Activated CD4-positive, alpha-beta T cell treated with anti-CD3 and anti-CD28 coated beads for 36 hours (primary cell): ENCODE measurements at regions not wholly inside any gene's neighbourhood (a gene's known extent, or its start where the extent isn't known, plus 50 kb on each side); places are given as distances from the start of the nearest gene placed in this dataset.

ENCODE experiments used
- ATAC-seq: fragments of 200-7000 bp; cut with Tn5 transposase; one replicate; pipeline ENCODE4 v1.10.0; 2021; ENCODE audit warnings: mild to moderate bottlenecking, moderate library complexity
- CTCF ChIA-PET: fragments of 350-600 bp; sonication (Branson Sonifier 250); formaldehyde crosslinking; loops from one replicate; lab custom pipeline; 2021; ENCODE audit warnings: antibody characterized with exemption; lab: Charles Lee
- POLR2A ChIA-PET: fragments of 350-600 bp; sonication (Branson Sonifier 250); formaldehyde crosslinking; loops from one replicate; lab custom pipeline; 2021; ENCODE audit warnings: antibody characterized with exemption, inconsistent platforms; lab: Charles Lee
- DNase-seq: peaks from one replicate; pipeline ENCODE4 v3.0.0-alpha.2; 2020
- H3K27ac Mint-ChIP-seq: one replicate; pipeline ENCODE4 v1.8.0; 2021; ENCODE audit warnings: mixed read lengths
- H3K27me3 Mint-ChIP-seq: one replicate; pipeline ENCODE4 v1.8.0; 2021; ENCODE audit warnings: mixed read lengths
- H3K36me3 Mint-ChIP-seq: one replicate; pipeline ENCODE4 v1.8.0; 2021; ENCODE audit warnings: low read depth, mixed read lengths
- H3K4me1 Mint-ChIP-seq: one replicate; pipeline ENCODE4 v1.8.0; 2021; ENCODE audit warnings: mixed read lengths
- H3K4me3 Mint-ChIP-seq: one replicate; pipeline ENCODE4 v1.8.0; 2021; ENCODE audit warnings: mild to moderate bottlenecking, moderate library complexity, mixed read lengths
- H3K9me3 Mint-ChIP-seq: one replicate; pipeline ENCODE4 v1.8.0; 2021; ENCODE audit warnings: low read depth, mixed read lengths
- intact Hi-C, 2 experiments: fragments of 100-400 bp; cut with DNase I in 1 of 2; cut with micrococcal nuclease in 1 of 2; formaldehyde crosslinking; loops; one replicate each; pipeline versions ENCODE4 v1.14.2 to v1.15.1; 2022 to 2024; cut with DNase I, micrococcal nuclease

DNA sequence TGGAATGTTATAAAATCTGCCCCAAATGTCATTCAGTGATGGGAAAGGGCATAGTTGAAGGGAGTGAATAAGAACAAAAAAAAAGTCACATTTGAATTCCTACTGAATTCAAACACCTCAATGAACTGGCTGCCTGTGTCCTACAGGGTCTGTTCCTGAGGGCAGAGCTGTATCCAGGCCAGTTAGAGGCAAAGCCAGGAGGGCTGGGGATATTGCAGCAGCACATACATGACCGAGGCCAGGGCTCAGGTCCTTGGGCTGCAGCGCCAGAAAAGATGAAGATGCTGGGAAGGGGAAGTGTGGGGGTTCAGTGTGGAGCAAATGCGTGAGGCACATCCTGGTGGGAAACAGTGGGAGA, 449.2 kb downstream of the SIPA1L2 start:
- CTCF ChIA-PET, result no interaction called here
- POLR2A ChIA-PET, result no interaction called here
- H3K36me3 Mint-ChIP-seq, result no peaks in the 10 kb centered on the region
- H3K27ac Mint-ChIP-seq, result no peak overlapping the region
- intact Hi-C loops, result loop anchor here in 1 of 2 experiments (10.0 kb wide), 1 partner anchor 64 kb away; no protein-coding TSS in a partner anchor
- DNase-seq (no peak), ATAC-seq (no peak)
- H3K9me3 Mint-ChIP-seq, result peaks cover 3% of the 10 kb centered on the region
- no peaks in the 10 kb centered on the region for H3K4me1 Mint-ChIP-seq
- H3K27me3 Mint-ChIP-seq, result peaks cover 3% of the 10 kb centered on the region
- no peak overlapping the region for H3K4me3 Mint-ChIP-seq

DNA sequence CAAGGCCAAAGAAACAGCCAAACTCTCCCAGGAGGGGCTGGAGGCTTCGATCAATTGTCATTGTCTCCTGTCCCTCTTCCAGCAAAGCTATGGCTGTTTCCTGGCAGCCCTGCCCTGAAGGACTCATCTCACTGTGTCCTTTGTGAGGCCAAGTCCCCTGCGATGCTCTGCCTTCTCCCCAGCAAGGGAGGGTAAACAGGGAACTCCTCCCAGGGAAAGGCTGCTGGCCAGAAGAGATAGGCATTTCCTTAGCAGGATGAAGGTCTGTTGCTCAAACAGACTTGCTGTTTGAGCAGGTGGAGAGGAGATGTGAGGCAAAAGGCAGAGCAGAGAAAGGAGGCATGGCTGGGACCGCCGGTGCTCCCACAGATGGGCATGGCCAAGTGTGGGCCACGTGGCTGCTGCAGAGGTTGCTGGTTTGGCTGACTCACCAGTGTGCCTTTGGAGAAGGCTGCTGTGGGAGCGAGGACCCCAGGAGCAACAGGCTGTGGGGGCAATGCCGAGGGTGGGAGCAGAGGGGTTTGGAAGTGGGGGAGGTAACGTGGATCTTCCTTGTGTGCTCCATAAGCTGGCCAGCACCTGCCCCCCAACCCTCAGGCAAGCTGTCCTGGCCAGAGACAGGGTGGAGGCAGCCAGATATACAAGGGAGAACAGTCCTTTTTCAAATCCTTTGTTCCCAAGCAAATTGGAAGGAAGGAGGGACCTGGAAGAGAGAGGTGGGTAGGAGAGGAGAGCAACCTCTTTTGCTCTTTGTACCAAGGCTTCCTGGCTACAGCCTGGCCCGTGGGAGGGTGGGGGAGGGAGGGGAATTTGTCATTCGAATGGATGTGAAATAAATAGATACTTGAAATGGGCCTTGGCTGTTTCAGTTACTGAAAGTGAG, 449.8 kb downstream of the SIPA1L2 start:
- H3K4me3 Mint-ChIP-seq, result no peak overlapping the region
- H3K36me3 Mint-ChIP-seq, result no peaks in the 10 kb centered on the region
- intact Hi-C loops, result loop anchor here in 1 of 2 experiments (10.0 kb wide), 1 partner anchor 65 kb away; no protein-coding TSS in a partner anchor
- no peaks in the 10 kb centered on the region for H3K4me1 Mint-ChIP-seq
- no peak for ATAC-seq
- H3K9me3 Mint-ChIP-seq, result peaks cover 3% of the 10 kb centered on the region
- ChIA-PET POLR2A (no interaction called here), CTCF (no interaction called here)
- H3K27ac Mint-ChIP-seq, result no peak overlapping the region
- DNase-seq, result no peak
- H3K27me3 Mint-ChIP-seq, result peaks cover 3% of the 10 kb centered on the region

DNA sequence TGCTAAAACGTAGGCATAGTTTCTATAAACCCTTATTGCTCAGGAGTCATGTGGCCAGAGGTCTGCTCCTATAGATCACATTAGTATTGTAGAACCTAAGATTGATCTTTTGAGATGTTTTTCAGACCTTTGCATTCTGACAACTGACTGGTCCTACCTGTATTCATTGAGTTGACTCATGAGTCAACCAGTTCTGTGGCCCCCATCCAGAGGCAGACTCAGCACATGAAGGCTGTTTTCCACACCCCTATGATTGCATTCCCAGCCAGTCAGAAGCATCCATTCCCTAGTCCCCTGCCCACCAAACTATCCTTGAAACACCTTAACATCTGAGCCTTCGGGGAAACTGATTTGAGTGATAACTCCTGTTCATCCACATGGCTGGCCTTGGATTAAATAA, 451.7 kb downstream of the SIPA1L2 start:
- ATAC-seq (no peak), DNase-seq (no peak)
- intact Hi-C loops, result no loop called here
- Mint-ChIP-seq H3K27me3 (peaks cover 5% of the 10 kb centered on the region), H3K9me3 (peaks cover 3% of the 10 kb centered on the region), H3K4me1 (no peaks in the 10 kb centered on the region), H3K4me3 (no peak overlapping the region), H3K27ac (no peak overlapping the region), H3K36me3 (no peaks in the 10 kb centered on the region)
- ChIA-PET POLR2A (no interaction called here), CTCF (no interaction called here)

DNA sequence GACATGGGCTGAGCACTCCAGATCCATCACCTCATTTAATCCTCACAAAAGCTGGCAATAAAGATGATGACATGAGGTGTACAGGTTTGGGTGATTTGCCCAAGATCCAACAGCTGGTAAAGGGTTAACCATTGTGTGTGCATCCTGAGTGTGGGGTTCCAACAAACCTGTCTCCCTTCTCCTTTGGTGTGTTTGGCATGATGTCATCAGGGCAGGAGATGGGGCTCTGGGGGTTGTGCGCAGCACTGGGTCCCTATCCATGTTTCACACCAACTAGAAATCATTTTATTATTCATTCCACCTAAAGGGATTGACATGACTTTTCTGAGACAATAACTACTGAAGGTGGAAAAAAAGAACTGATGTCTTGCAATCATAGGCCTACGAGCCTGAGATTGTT, 452.5 kb downstream of the SIPA1L2 start:
- H3K9me3 Mint-ChIP-seq, result peaks cover 3% of the 10 kb centered on the region
- H3K36me3 Mint-ChIP-seq, result no peaks in the 10 kb centered on the region
- H3K27me3 Mint-ChIP-seq, result peaks cover 5% of the 10 kb centered on the region
- ATAC-seq (no peak), DNase-seq (no peak)
- no peak overlapping the region for H3K4me3 Mint-ChIP-seq
- ChIA-PET POLR2A (no interaction called here), CTCF (no interaction called here)
- no peak overlapping the region for H3K27ac Mint-ChIP-seq
- intact Hi-C loops, result no loop called here
- peaks cover 6% of the 10 kb centered on the region for H3K4me1 Mint-ChIP-seq

DNA sequence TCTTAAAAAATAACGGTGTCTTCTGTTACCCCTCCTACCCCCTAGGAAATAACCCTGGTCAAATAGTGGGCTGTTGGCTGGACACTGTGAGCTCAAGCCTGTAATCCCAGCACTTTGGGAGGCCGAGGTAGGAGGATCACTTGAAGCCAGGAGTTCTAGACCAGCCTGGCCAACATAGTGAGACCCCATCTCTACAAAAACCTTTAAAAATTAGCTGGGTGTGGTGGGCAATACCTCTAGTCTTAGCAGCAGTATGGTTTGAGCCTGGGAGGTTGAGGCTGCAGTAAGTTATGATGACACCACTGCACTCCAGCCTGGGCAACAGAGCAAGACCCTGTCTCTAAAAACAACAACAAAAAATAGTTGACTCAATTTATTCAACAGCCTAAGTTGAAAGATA, 453.7 kb downstream of the SIPA1L2 start:
- H3K36me3 Mint-ChIP-seq, result no peaks in the 10 kb centered on the region
- intact Hi-C loops, result no loop called here

DNA sequence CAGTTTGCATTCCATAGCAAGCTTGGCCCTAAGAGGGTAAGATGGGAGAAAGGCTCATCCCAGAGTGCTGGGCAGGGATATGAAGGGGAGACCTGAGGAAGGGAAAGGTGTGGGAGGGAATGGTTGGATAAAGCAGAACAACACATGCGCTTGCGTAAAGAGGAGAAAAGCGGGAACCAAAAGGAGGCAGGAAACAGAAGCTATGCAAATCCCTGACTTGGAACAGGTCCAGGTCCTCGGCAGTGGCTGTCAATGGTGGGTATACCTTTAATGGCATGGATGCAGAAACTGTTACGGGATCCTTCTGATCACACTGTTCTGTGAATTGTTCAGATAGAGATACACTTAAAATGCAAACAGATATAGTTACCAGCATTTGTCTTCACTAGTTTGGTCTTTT, 455.6 kb downstream of the SIPA1L2 start:
- no peak overlapping the region for H3K27ac Mint-ChIP-seq
- ATAC-seq, result no peak
- H3K27me3 Mint-ChIP-seq, result peaks cover 5% of the 10 kb centered on the region
- DNase-seq, result no peak
- H3K4me3 Mint-ChIP-seq, result no peak overlapping the region
- H3K4me1 Mint-ChIP-seq, result peaks cover 7% of the 10 kb centered on the region
- H3K36me3 Mint-ChIP-seq, result no peaks in the 10 kb centered on the region
- CTCF ChIA-PET, result no interaction called here
- intact Hi-C loops, result no loop called here
- H3K9me3 Mint-ChIP-seq, result peaks cover 3% of the 10 kb centered on the region
- POLR2A ChIA-PET, result no interaction called here

More for the DNA sequence above, 453.7 kb downstream of the SIPA1L2 start:
- DNase-seq (no peak), ATAC-seq (no peak)
- H3K27ac Mint-ChIP-seq, result no peak overlapping the region
- CTCF ChIA-PET, result no interaction called here
- peaks cover 3% of the 10 kb centered on the region for H3K9me3 Mint-ChIP-seq
- no peak overlapping the region for H3K4me3 Mint-ChIP-seq
- peaks cover 7% of the 10 kb centered on the region for H3K4me1 Mint-ChIP-seq
- POLR2A ChIA-PET, result no interaction called here
- peaks cover 5% of the 10 kb centered on the region for H3K27me3 Mint-ChIP-seq

DNA sequence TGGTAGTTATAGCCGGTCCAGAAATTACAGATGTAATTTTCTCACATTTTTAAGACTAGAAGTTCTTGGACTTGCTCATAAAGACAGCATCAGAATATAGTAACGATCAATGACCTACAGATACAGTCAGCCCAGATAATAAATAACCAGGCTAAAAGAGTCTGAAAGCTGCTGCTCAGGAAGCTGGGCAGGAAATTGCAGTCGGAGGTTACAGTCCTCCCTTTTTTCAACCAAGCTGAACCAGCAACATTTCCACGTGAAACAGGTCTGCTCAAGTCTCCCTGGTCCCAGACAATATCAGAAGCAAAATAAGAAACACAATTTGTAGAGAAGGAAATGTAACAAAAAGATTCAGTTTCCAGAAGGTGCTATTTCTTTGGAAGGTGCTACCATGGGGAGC, 457.4 kb downstream of the SIPA1L2 start:
- ATAC-seq (no peak), DNase-seq (no peak)
- H3K36me3 Mint-ChIP-seq, result no peaks in the 10 kb centered on the region
- peaks cover 7% of the 10 kb centered on the region for H3K4me1 Mint-ChIP-seq
- intact Hi-C loops, result no loop called here
- no peak overlapping the region for H3K4me3 Mint-ChIP-seq
- POLR2A ChIA-PET, result no interaction called here
- peaks cover 3% of the 10 kb centered on the region for H3K9me3 Mint-ChIP-seq
- CTCF ChIA-PET, result no interaction called here
- peaks cover 3% of the 10 kb centered on the region for H3K27me3 Mint-ChIP-seq
- no peak overlapping the region for H3K27ac Mint-ChIP-seq

DNA sequence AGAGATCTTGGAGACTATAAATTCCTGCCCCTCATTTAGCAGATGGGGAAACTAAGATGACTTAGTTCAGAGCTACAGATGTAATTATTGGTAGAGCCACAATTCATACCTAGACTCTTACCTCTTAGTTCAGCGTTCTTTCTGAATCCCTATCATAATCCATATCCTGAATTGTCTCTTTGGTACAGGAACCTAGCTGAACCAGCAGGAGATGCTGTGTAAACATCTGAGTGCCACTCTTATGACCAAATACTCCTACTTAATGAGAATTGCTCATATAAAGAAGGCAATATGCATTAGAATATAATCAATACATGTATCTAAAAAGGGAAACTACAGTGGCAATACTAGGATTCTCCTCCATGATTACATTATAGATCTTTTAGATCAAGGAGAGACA, 459.0 kb downstream of the SIPA1L2 start:
- Mint-ChIP-seq H3K27ac (no peak overlapping the region), H3K27me3 (peaks cover 3% of the 10 kb centered on the region), H3K4me3 (no peak overlapping the region), H3K36me3 (no peaks in the 10 kb centered on the region), H3K9me3 (no peaks in the 10 kb centered on the region), H3K4me1 (peaks cover 7% of the 10 kb centered on the region)
- CTCF ChIA-PET, result no interaction called here
- ATAC-seq, result no peak
- no peak for DNase-seq
- POLR2A ChIA-PET, result no interaction called here
- intact Hi-C loops, result no loop called here

DNA sequence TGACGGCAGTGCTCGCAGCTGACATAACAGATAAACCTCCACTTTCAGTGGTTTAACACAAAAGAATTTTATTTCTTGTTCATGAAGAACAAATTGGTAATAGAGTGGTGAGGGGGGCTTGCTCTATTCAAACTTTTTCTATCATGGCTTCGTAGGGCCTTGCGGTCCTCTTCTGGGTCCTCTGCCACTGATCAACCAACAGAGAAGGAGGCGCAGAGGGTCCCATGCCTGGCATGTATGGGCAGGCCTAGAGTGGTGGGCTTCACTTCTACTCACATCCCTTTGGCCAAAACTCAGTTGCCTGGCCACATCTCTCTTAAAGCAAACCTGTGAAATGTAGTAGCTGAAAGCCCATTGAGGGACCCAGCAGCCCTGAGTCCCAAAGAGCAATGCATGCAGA, 460.5 kb downstream of the SIPA1L2 start:
- DNase-seq, result no peak
- Mint-ChIP-seq H3K27me3 (peaks cover 3% of the 10 kb centered on the region), H3K4me3 (no peak overlapping the region), H3K4me1 (peaks cover 7% of the 10 kb centered on the region), H3K9me3 (no peaks in the 10 kb centered on the region), H3K27ac (no peak overlapping the region), H3K36me3 (no peaks in the 10 kb centered on the region)
- intact Hi-C loops, result no loop called here
- POLR2A ChIA-PET, result interaction anchor here (0.7 kb wide), 1 partner anchor 1187 kb away, joined by 8 read pairs; no protein-coding TSS in a partner anchor
- ATAC-seq, result no peak
- CTCF ChIA-PET, result interaction anchor here (0.6 to 1.1 kb wide), 2 partner anchors 123 to 303 kb away, joined by 3 read pairs; no protein-coding TSS in a partner anchor

DNA sequence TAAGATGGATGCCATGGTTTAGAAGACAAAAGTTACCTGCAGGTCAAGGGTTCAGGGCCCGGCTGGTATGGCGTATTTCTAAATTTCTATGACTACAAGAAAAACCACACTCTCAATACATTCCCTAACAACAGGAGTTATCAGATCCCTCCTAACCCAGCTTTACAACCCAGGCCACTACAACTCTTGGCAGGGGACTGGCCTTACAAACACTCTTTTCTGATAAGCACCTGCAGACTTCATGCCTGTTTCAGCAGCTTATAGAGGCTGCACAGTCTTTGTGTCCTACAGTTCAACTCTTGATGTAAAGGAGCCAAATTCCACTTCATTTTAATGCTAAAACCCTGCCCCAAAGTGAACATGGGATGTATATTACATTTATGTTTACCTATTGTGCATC, 461.4 kb downstream of the SIPA1L2 start:
- peaks cover 7% of the 10 kb centered on the region for H3K4me1 Mint-ChIP-seq
- intact Hi-C loops, result no loop called here
- H3K27ac Mint-ChIP-seq, result no peak overlapping the region
- H3K4me3 Mint-ChIP-seq, result no peak overlapping the region
- ATAC-seq (no peak), DNase-seq (no peak)
- no peaks in the 10 kb centered on the region for H3K9me3 Mint-ChIP-seq
- H3K36me3 Mint-ChIP-seq, result no peaks in the 10 kb centered on the region
- CTCF ChIA-PET, result interaction anchor here (0.5 kb wide), 1 partner anchor 327 kb away, joined by 3 read pairs; no protein-coding TSS in a partner anchor
- no peaks in the 10 kb centered on the region for H3K27me3 Mint-ChIP-seq
- POLR2A ChIA-PET, result no interaction called here

DNA sequence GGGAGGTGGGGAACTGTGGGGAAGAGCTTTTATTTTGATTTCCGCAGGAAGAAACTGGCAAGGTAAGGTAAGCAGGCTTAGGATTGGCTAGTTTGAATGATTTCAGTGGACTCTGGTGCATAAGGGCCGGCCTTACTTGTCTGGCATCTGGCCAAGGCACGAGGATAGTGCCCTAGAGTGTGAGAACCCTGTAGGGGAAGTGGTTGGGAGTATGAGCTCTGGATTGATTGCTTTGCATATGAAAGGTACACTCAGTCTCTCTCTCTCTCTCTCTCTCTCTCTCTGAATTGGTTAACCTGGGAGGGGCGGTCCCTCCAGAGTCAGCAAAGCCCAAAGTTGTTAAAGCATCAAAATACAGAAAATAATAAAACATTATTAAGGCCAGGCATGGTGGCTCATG, 463.0 kb downstream of the SIPA1L2 start:
- Mint-ChIP-seq H3K4me3 (no peak overlapping the region), H3K9me3 (no peaks in the 10 kb centered on the region), H3K4me1 (no peaks in the 10 kb centered on the region), H3K36me3 (no peaks in the 10 kb centered on the region), H3K27me3 (no peaks in the 10 kb centered on the region), H3K27ac (no peak overlapping the region)
- ATAC-seq (no peak), DNase-seq (no peak)
- ChIA-PET CTCF (no interaction called here), POLR2A (no interaction called here)
- intact Hi-C loops, result no loop called here
